Trophoblast cell (in vitro differentiated cells and primary cell): ENCODE measurements at regions not wholly inside any gene's neighbourhood (a gene's known extent, or its start where the extent isn't known, plus 50 kb on each side); places are given as distances from the start of the nearest gene placed in this dataset.

ENCODE experiments used
- DNase-seq, 2 donors: peaks; one replicate each; pipeline ENCODE4 v3.0.0-alpha.2; 2016
- H2AFZ ChIP-seq: 2 replicates; pipeline ENCODE4 v1.6.1; 2013; ENCODE audit warnings: low read length, moderate library complexity, mild to moderate bottlenecking; ENCODE audit not compliant: insufficient read depth, poor library complexity
- H2AK5ac ChIP-seq: 2 replicates; pipeline ENCODE4 v1.6.1; 2013; ENCODE audit warnings: mild to moderate bottlenecking, low read length
- H2BK120ac ChIP-seq: 2 replicates; pipeline ENCODE4 v1.6.1; 2013; ENCODE audit warnings: low read length, mild to moderate bottlenecking, moderate library complexity; ENCODE audit not compliant: insufficient read depth, poor library complexity
- H2BK12ac ChIP-seq: 2 replicates; pipeline ENCODE4 v1.6.1; 2013; ENCODE audit warnings: mild to moderate bottlenecking, low read length, moderate library complexity
- H2BK5ac ChIP-seq: 2 replicates; pipeline ENCODE4 v1.6.1; 2013; ENCODE audit warnings: low read length, low read depth, moderate library complexity, mild to moderate bottlenecking; ENCODE audit not compliant: poor library complexity
- H3K14ac ChIP-seq: 2 replicates; pipeline ENCODE4 v1.6.1; 2013; ENCODE audit warnings: mild to moderate bottlenecking, low read length
- H3K18ac ChIP-seq: 2 replicates; pipeline ENCODE4 v1.6.1; 2013; ENCODE audit warnings: mild to moderate bottlenecking, low read length
- H3K23ac ChIP-seq: 2 replicates; pipeline ENCODE4 v1.6.1; 2013; ENCODE audit warnings: low read length
- H3K27ac ChIP-seq: 2 replicates; pipeline ENCODE4 v1.5.1; 2013; ENCODE audit warnings: low read depth, mild to moderate bottlenecking, inconsistent platforms, low read length, moderate library complexity
- H3K27me3 ChIP-seq: 2 replicates; pipeline ENCODE4 v1.6.1; 2013; ENCODE audit warnings: inconsistent platforms, mild to moderate bottlenecking, low read length, moderate library complexity; ENCODE audit not compliant: insufficient read depth
- H3K36me3 ChIP-seq, 2 experiments: 1 replicate in 1 of 2; 2 replicates in 1 of 2; pipeline ENCODE4 v1.6.1; 2013; ENCODE audit warnings: low read length in 2 of 2, mild to moderate bottlenecking in 2 of 2, moderate library complexity in 1 of 2; ENCODE audit not compliant: insufficient read depth in 2 of 2, control insufficient read depth in 1 of 2
- H3K4ac ChIP-seq: 2 replicates; pipeline ENCODE4 v1.6.1; 2013; ENCODE audit warnings: low read depth, mild to moderate bottlenecking, low read length, moderate library complexity
- H3K4me1 ChIP-seq, 2 experiments: 1 replicate in 1 of 2; 2 replicates in 1 of 2; pipeline ENCODE4 v1.6.1; 2013; ENCODE audit warnings: low read length in 2 of 2, mild to moderate bottlenecking in 2 of 2, moderate library complexity in 1 of 2; ENCODE audit not compliant: insufficient read depth in 2 of 2, control insufficient read depth in 1 of 2
- H3K4me2 ChIP-seq: 2 replicates; pipeline ENCODE4 v1.6.1; 2013; ENCODE audit warnings: inconsistent platforms, mild to moderate bottlenecking, low read length, moderate library complexity
- H3K4me3 ChIP-seq: 2 replicates; pipeline ENCODE4 v1.5.1; 2013; ENCODE audit warnings: mild to moderate bottlenecking, low read depth, low read length, inconsistent platforms
- H3K79me1 ChIP-seq: one replicate; pipeline ENCODE4 v1.6.1; 2013; ENCODE audit warnings: low read length
- H3K79me2 ChIP-seq: 2 replicates; pipeline ENCODE4 v1.6.1; 2013; ENCODE audit warnings: low read length, mild to moderate bottlenecking; ENCODE audit not compliant: control insufficient read depth, insufficient read depth, poor library complexity
- H3K9ac ChIP-seq: 2 replicates; pipeline ENCODE4 v1.6.1; 2013; ENCODE audit warnings: mild to moderate bottlenecking, low read length
- H3K9me3 ChIP-seq: 2 replicates; pipeline ENCODE4 v1.6.1; 2013; ENCODE audit warnings: low read depth, mild to moderate bottlenecking, control low read depth, inconsistent platforms, low read length; ENCODE audit not compliant: insufficient read depth
- H4K12ac ChIP-seq: 2 replicates; pipeline ENCODE4 v1.6.1; 2013; ENCODE audit warnings: low read depth, mild to moderate bottlenecking, low read length, moderate library complexity
- H4K8ac ChIP-seq: 2 replicates; pipeline ENCODE4 v1.6.1; 2013; ENCODE audit warnings: low read depth, mild to moderate bottlenecking, low read length, moderate library complexity
- H4K91ac ChIP-seq: one replicate; pipeline ENCODE4 v1.6.1; 2013; ENCODE audit warnings: low read depth, mild to moderate bottlenecking, low read length, moderate library complexity
- WGBS: extraction: QIAGEN DNeasy Blood & Tissue Kit; methylation state at CpG from one replicate; pipeline ENCODE4 v1.1.7; 2013; ENCODE audit warnings: missing lambda C conversion rate; ENCODE audit not compliant: insufficient read length, insufficient coverage; ENCODE audit errors: extremely low coverage; 5-methylcytosine and 5-hydroxymethylcytosine counted together

GRCh38 chr13:79655509-79655908 lies 174.6 kb downstream of the NDFIP2 start:
- H2AFZ ChIP-seq: no peak overlapping the region
- H4K8ac ChIP-seq: no peak overlapping the region
- no peak overlapping the region for H3K4me3 ChIP-seq
- peak overlapping the region; percentile 30 for H3K27ac ChIP-seq
- peaks cover 6% of the 10 kb centered on the region in 2 experiments for H3K4me1 ChIP-seq
- no peak overlapping the region for H3K14ac ChIP-seq
- H4K12ac ChIP-seq: no peak overlapping the region
- H3K4me2 ChIP-seq: no peak overlapping the region
- no peak overlapping the region for H3K9ac ChIP-seq
- no peak overlapping the region for H3K18ac ChIP-seq
- H3K23ac ChIP-seq: no peak overlapping the region
- peaks cover 3% of the 10 kb centered on the region for H3K79me2 ChIP-seq
- H2AK5ac ChIP-seq: no peak overlapping the region
- no peak overlapping the region for H2BK12ac ChIP-seq
- H3K9me3 ChIP-seq: no peaks in the 10 kb centered on the region
- H4K91ac ChIP-seq: no peak overlapping the region
- no peak overlapping the region for H3K4ac ChIP-seq
- peaks cover 9% of the 10 kb centered on the region for H3K79me1 ChIP-seq
- no peak overlapping the region for H2BK120ac ChIP-seq
- H3K27me3 ChIP-seq: no peaks in the 10 kb centered on the region
- H3K36me3 ChIP-seq: no peaks in the 10 kb centered on the region
- no peak for DNase-seq
- no CpG with 5 or more reads among the region's 2 CpGs for WGBS
- no peak overlapping the region for H2BK5ac ChIP-seq

GRCh38 chr13:79654520-79654919 lies 173.6 kb downstream of the NDFIP2 start:
- Histone ChIP-seq H3K4me3 (no peak overlapping the region), H3K4me1 (peaks cover 4 to 6% of the 10 kb centered on the region in 2 experiments), H3K23ac (no peak overlapping the region), H2BK5ac (no peak overlapping the region), H3K14ac (no peak overlapping the region), H3K79me1 (peaks cover 6% of the 10 kb centered on the region), H4K8ac (no peak overlapping the region), H2BK120ac (no peak overlapping the region), H4K12ac (no peak overlapping the region), H3K18ac (no peak overlapping the region), H2BK12ac (no peak overlapping the region), H3K9ac (no peak overlapping the region), H3K4ac (no peak overlapping the region), H3K27me3 (no peaks in the 10 kb centered on the region), H4K91ac (no peak overlapping the region), H2AK5ac (no peak overlapping the region), H3K4me2 (no peak overlapping the region), H3K79me2 (peaks cover 3% of the 10 kb centered on the region), H2AFZ (no peak overlapping the region), H3K36me3 (no peaks in the 10 kb centered on the region), H3K9me3 (no peaks in the 10 kb centered on the region), H3K27ac (peak overlapping the region; percentile 33)
- DNase-seq: peak; percentile 58 to 65

DNA sequence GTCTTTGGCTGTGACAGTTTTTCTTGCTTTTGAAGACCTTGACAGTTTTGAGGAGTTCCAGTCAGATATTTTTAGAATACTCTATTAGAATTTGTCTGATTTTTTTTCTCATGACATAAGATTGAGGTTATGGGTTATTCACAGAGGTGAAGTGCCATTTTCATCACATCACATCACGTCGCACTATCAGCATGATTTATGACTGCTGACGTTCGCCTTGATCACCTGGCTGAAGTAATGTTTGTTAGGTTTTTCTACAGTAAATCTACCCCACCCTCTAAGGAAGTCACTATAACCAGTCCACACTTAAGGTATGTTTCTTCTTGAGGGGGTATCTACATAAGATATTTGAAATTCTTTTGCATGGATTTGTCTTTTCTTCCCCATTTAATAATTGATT lies 169.7 kb downstream of the NDFIP2 start:
- H4K8ac ChIP-seq: no peak overlapping the region
- no peaks in the 10 kb centered on the region for H3K4me1 ChIP-seq
- no peak overlapping the region for H2BK120ac ChIP-seq
- no peaks in the 10 kb centered on the region for H3K9me3 ChIP-seq
- H3K14ac ChIP-seq: no peak overlapping the region
- H4K12ac ChIP-seq: no peak overlapping the region
- H3K79me1 ChIP-seq: peaks cover 2% of the 10 kb centered on the region
- H3K79me2 ChIP-seq: no peaks in the 10 kb centered on the region
- no peaks in the 10 kb centered on the region for H3K36me3 ChIP-seq
- DNase-seq: no peak
- no peak overlapping the region for H2AK5ac ChIP-seq
- H2BK12ac ChIP-seq: no peak overlapping the region
- H3K18ac ChIP-seq: no peak overlapping the region
- H3K23ac ChIP-seq: no peak overlapping the region
- H2AFZ ChIP-seq: no peak overlapping the region
- H3K4ac ChIP-seq: no peak overlapping the region
- no peak overlapping the region for H3K4me2 ChIP-seq
- WGBS: no CpG with 5 or more reads among the region's 4 CpGs
- H3K27me3 ChIP-seq: no peaks in the 10 kb centered on the region
- H2BK5ac ChIP-seq: no peak overlapping the region
- H3K27ac ChIP-seq: no peak overlapping the region
- H3K9ac ChIP-seq: no peak overlapping the region
- H3K4me3 ChIP-seq: no peak overlapping the region
- no peak overlapping the region for H4K91ac ChIP-seq

DNA sequence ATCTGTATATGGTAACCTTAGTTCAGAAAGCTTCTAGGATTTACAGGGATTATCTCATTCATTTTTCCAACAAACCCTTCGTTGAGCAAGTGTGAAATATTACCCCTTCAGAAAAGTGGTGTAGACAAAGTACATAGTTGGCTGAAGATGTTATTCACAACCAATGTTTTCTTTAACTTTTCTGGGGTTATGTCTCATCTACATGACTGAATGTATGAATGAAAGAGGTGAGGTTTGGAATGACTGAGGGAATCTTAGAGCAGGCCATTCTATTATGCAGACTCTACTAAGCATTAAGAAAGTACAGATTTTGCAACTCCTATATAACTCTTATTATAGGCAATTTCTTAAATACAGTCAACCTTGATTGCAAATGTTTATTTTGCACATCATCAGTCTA lies 167.2 kb downstream of the NDFIP2 start:
- Histone ChIP-seq H3K79me1 (peaks cover 2% of the 10 kb centered on the region), H3K23ac (no peak overlapping the region), H3K4me2 (no peak overlapping the region), H4K8ac (no peak overlapping the region), H2BK5ac (no peak overlapping the region), H3K4me3 (no peak overlapping the region), H3K4me1 (no peaks in the 10 kb centered on the region), H4K91ac (no peak overlapping the region), H3K9ac (no peak overlapping the region), H2AK5ac (no peak overlapping the region), H3K79me2 (no peaks in the 10 kb centered on the region), H3K18ac (no peak overlapping the region), H3K27ac (no peak overlapping the region), H3K9me3 (no peaks in the 10 kb centered on the region), H3K14ac (no peak overlapping the region), H3K27me3 (no peaks in the 10 kb centered on the region), H4K12ac (no peak overlapping the region), H3K4ac (no peak overlapping the region), H2BK120ac (no peak overlapping the region), H3K36me3 (peaks cover 0 to 2% of the 10 kb centered on the region in 2 experiments), H2BK12ac (no peak overlapping the region), H2AFZ (no peak overlapping the region)
- no peak for DNase-seq
- WGBS: no CpG with 5 or more reads among the region's 1 CpG
